Keratinocyte (primary cell): ENCODE measurements at regions not wholly inside any gene's neighbourhood (a gene's known extent, or its start where the extent isn't known, plus 50 kb on each side); places are given as distances from the start of the nearest gene placed in this dataset.

Experiments
- EZH2 ChIP-seq: IDR thresholded peaks from one replicate; pipeline ENCODE4 v1.6.1; 2012; ENCODE audit warnings: inconsistent platforms, mild to moderate bottlenecking, low read length, moderate library complexity
- TF ChIP-seq, protein P1 (sequence below), 3 experiments: IDR thresholded peaks in 1 of 3; conservative IDR thresholded peaks in 1 of 3; optimal IDR thresholded peaks in 1 of 3; 2 replicates in 2 of 3; 3 replicates in 1 of 3; pipeline versions ENCODE3 to v1.5.1; 2011; ENCODE audit warnings: low read length in 3 of 3, mild to moderate bottlenecking in 3 of 3, moderate library complexity in 2 of 3, control low read depth in 1 of 3, inconsistent platforms in 1 of 3; ENCODE audit not compliant: insufficient read depth in 2 of 3; ENCODE audit errors: extremely low read depth in 1 of 3

GRCh38 chr3:151995091-151995490, 121.6 kb downstream of the SUCNR1 start:
- TF ChIP-seq, protein P1, sequence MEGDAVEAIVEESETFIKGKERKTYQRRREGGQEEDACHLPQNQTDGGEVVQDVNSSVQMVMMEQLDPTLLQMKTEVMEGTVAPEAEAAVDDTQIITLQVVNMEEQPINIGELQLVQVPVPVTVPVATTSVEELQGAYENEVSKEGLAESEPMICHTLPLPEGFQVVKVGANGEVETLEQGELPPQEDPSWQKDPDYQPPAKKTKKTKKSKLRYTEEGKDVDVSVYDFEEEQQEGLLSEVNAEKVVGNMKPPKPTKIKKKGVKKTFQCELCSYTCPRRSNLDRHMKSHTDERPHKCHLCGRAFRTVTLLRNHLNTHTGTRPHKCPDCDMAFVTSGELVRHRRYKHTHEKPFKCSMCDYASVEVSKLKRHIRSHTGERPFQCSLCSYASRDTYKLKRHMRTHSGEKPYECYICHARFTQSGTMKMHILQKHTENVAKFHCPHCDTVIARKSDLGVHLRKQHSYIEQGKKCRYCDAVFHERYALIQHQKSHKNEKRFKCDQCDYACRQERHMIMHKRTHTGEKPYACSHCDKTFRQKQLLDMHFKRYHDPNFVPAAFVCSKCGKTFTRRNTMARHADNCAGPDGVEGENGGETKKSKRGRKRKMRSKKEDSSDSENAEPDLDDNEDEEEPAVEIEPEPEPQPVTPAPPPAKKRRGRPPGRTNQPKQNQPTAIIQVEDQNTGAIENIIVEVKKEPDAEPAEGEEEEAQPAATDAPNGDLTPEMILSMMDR (optimal IDR thresholded peaks at IDR 0.05 in 1 of 3, IDR thresholded peaks at IDR 0.05 in 1 of 3, conservative IDR thresholded peaks at IDR 0.05 in 1 of 3; ENCODE audit: extremely low read depth in 1 of 3, insufficient read depth in 2 of 3, low read length in 3 of 3): no peak
- no peak for TF ChIP-seq EZH2
